WTC11 (cell line): ENCODE measurements at regions not wholly inside any gene's neighbourhood (a gene's known extent, or its start where the extent isn't known, plus 50 kb on each side); places are given as distances from the start of the nearest gene placed in this dataset.

Experiments used
- ATF1 ChIP-seq: sonication (generic); formaldehyde crosslinking; IDR thresholded peaks from 2 replicates; pipeline ENCODE4 v1.8.1; 2023; ENCODE audit warnings: mild to moderate bottlenecking, moderate library complexity, missing genetic modification reagents
- ATF3 ChIP-seq: sonication (generic); formaldehyde crosslinking; conservative IDR thresholded peaks from 2 replicates; pipeline ENCODE4 v1.8.1; 2022; ENCODE audit warnings: mild to moderate bottlenecking, missing genetic modification reagents
- CTCF ChIP-seq: fragments of 200-600 bp; IDR thresholded peaks from 2 replicates; pipeline ENCODE4 v1.8.0; 2022; ENCODE audit warnings: antibody characterized with exemption
- GTF2I ChIP-seq: fragments of 250-450 bp; sonication (Bioruptor Pico); conservative IDR thresholded peaks from 2 replicates; pipeline ENCODE4 v1.4.0; 2021; ENCODE audit warnings: mild to moderate bottlenecking
- KAT7 ChIP-seq: sonication (generic); formaldehyde crosslinking; IDR thresholded peaks from 2 replicates; pipeline ENCODE4 v1.8.1; 2023; ENCODE audit warnings: missing genetic modification reagents, mild to moderate bottlenecking, borderline replicate concordance
- MAX ChIP-seq: sonication (generic); formaldehyde crosslinking; IDR thresholded peaks from 2 replicates; pipeline ENCODE4 v1.8.0; 2022; ENCODE audit warnings: mild to moderate bottlenecking, missing genetic modification reagents
- PRDM15 ChIP-seq: sonication (generic); formaldehyde crosslinking; IDR thresholded peaks from 2 replicates; pipeline ENCODE4 v1.8.0; 2022; ENCODE audit warnings: missing genetic modification reagents
- USF1 ChIP-seq: sonication (generic); formaldehyde crosslinking; IDR thresholded peaks from 2 replicates; pipeline ENCODE4 v1.8.0; 2022; ENCODE audit warnings: mild to moderate bottlenecking, missing genetic modification reagents
- ZNF121 ChIP-seq: sonication (generic); formaldehyde crosslinking; IDR thresholded peaks from 2 replicates; pipeline ENCODE4 v1.8.0; 2023; ENCODE audit warnings: missing genetic modification reagents
- ZNF532 ChIP-seq: fragments of 250-450 bp; sonication (Bioruptor Pico); IDR thresholded peaks from 2 replicates; pipeline ENCODE4 v1.9.0; 2021; ENCODE audit warnings: mild to moderate bottlenecking, borderline replicate concordance

GRCh38 chr4:18110099-18110498 is 88.5 kb upstream of the LCORL start:
- TF ChIP-seq CTCF (no peak), MAX (no peak), PRDM15 (CRISPR knock-in tag) (no peak), ZNF121 (no peak), ATF3 (no peak), USF1 (CRISPR knock-in tag) (no peak), KAT7 (no peak), GTF2I (no peak), ATF1 (CRISPR knock-in tag) (no peak), ZNF532 (no peak)
